ENCODE measurements at regions not wholly inside any gene's neighbourhood (a gene's known extent, or its start where the extent isn't known, plus 50 kb on each side); places are given as distances from the start of the nearest gene placed in this dataset.

- TF ChIP-seq CTCF (IDR thresholded peaks at IDR 0.05; ENCODE audit: low read depth, low read length, poor library complexity, severe bottlenecking) (no peak), EZH2phosphoT487 (IDR thresholded peaks at IDR 0.05; ENCODE audit: borderline replicate concordance, low read length) (no peak)
- H3K9me3 ChIP-seq (ENCODE audit: control insufficient read depth, insufficient read depth, low read length): no peaks in the 10 kb centered on the region
- H3K36me3 ChIP-seq (ENCODE audit: control insufficient read depth, low read length): no peaks in the 10 kb centered on the region
- H3K27ac ChIP-seq (ENCODE audit: low read depth, low read length): no peak overlapping the region
- no peaks in the 10 kb centered on the region for H3K79me2 ChIP-seq (ENCODE audit: control insufficient read depth, low read length)
- no peaks in the 10 kb centered on the region for H3F3A ChIP-seq (ENCODE audit: control insufficient read depth, insufficient read depth)
- no peak overlapping the region for H3K4me3 ChIP-seq (ENCODE audit: low read length)
- no peaks in the 10 kb centered on the region for H3K9me2 ChIP-seq (replicated peaks; ENCODE audit: control insufficient read depth, low read length)
- no peak overlapping the region for H3K4me2 ChIP-seq (ENCODE audit: low read length)
- no peaks in the 10 kb centered on the region for H3K4me1 ChIP-seq (ENCODE audit: control insufficient read depth, low read length)
- no peaks in the 10 kb centered on the region for H4K20me1 ChIP-seq (ENCODE audit: control insufficient read depth, insufficient read depth, low read depth, low read length)
- H3K27me3 ChIP-seq (ENCODE audit: control insufficient read depth, low read length): no peaks in the 10 kb centered on the region
Measured at GRCh38 chr15:92332125-92332899, 61.4 kb upstream of the ST8SIA2 start.

- Histone ChIP-seq H3K4me3 (ENCODE audit: low read length) (no peak overlapping the region), H3K4me2 (ENCODE audit: low read length) (no peak overlapping the region), H3K79me2 (ENCODE audit: control insufficient read depth, low read length) (no peaks in the 10 kb centered on the region), H4K20me1 (ENCODE audit: control insufficient read depth, insufficient read depth, low read depth, low read length) (no peaks in the 10 kb centered on the region), H3K9me2 (replicated peaks; ENCODE audit: control insufficient read depth, low read length) (no peaks in the 10 kb centered on the region), H3K27me3 (ENCODE audit: control insufficient read depth, low read length) (no peaks in the 10 kb centered on the region), H3K27ac (ENCODE audit: low read depth, low read length) (no peak overlapping the region), H3K9me3 (ENCODE audit: control insufficient read depth, insufficient read depth, low read length) (no peaks in the 10 kb centered on the region), H3F3A (ENCODE audit: control insufficient read depth, insufficient read depth) (no peaks in the 10 kb centered on the region), H3K4me1 (ENCODE audit: control insufficient read depth, low read length) (no peaks in the 10 kb centered on the region), H3K36me3 (ENCODE audit: control insufficient read depth, low read length) (no peaks in the 10 kb centered on the region)
- TF ChIP-seq CTCF (IDR thresholded peaks at IDR 0.05; ENCODE audit: low read depth, low read length, poor library complexity, severe bottlenecking): no peak
- no peak for TF ChIP-seq EZH2phosphoT487 (IDR thresholded peaks at IDR 0.05; ENCODE audit: borderline replicate concordance, low read length)
Measured at GRCh38 chr15:92333709-92334108, 60.0 kb upstream of the ST8SIA2 start.

- Histone ChIP-seq H3K27ac (ENCODE audit: low read depth, low read length) (no peak overlapping the region), H3K4me3 (ENCODE audit: low read length) (no peak overlapping the region), H3K4me2 (ENCODE audit: low read length) (no peak overlapping the region), H3K4me1 (ENCODE audit: control insufficient read depth, low read length) (no peaks in the 10 kb centered on the region), H3K79me2 (ENCODE audit: control insufficient read depth, low read length) (no peaks in the 10 kb centered on the region), H3K27me3 (ENCODE audit: control insufficient read depth, low read length) (no peaks in the 10 kb centered on the region), H3K9me3 (ENCODE audit: control insufficient read depth, insufficient read depth, low read length) (no peaks in the 10 kb centered on the region), H3K36me3 (ENCODE audit: control insufficient read depth, low read length) (no peaks in the 10 kb centered on the region), H4K20me1 (ENCODE audit: control insufficient read depth, insufficient read depth, low read depth, low read length) (no peaks in the 10 kb centered on the region), H3F3A (ENCODE audit: control insufficient read depth, insufficient read depth) (no peaks in the 10 kb centered on the region), H3K9me2 (replicated peaks; ENCODE audit: control insufficient read depth, low read length) (no peaks in the 10 kb centered on the region)
- TF ChIP-seq EZH2phosphoT487 (IDR thresholded peaks at IDR 0.05; ENCODE audit: borderline replicate concordance, low read length) (no peak), CTCF (IDR thresholded peaks at IDR 0.05; ENCODE audit: low read depth, low read length, poor library complexity, severe bottlenecking) (no peak)
Measured at GRCh38 chr15:92336419-92336987, 57.2 kb upstream of the ST8SIA2 start.

All from DOHH2 (cell line).